OCI-LY1 (cell line): ENCODE measurements at regions not wholly inside any gene's neighbourhood (a gene's known extent, or its start where the extent isn't known, plus 50 kb on each side); places are given as distances from the start of the nearest gene placed in this dataset.

Source experiments
- H2AFZ ChIP-seq: fragments of 200-600 bp; sonication (generic), shearing (Covaris generic); 2 replicates; pipeline ENCODE4 v1.6.0; 2014; ENCODE audit warnings: antibody characterized with exemption, mild to moderate bottlenecking, low read length
- H3F3A ChIP-seq: fragments of 200-600 bp; sonication (generic), shearing (Covaris generic); 2 replicates; pipeline ENCODE4 v1.6.0; 2014; ENCODE audit warnings: mild to moderate bottlenecking, antibody characterized with exemption, low read length, moderate library complexity; ENCODE audit not compliant: insufficient read depth
- H3K27ac ChIP-seq: fragments of 200-600 bp; sonication (generic); 2 replicates; pipeline ENCODE4 v1.5.1; 2014; ENCODE audit warnings: low read length, mixed run types, mild to moderate bottlenecking, low read depth; ENCODE audit not compliant: poor library complexity, severe bottlenecking
- H3K27me3 ChIP-seq: fragments of 200-600 bp; sonication (generic); 2 replicates; pipeline ENCODE4 v1.6.0; 2014; ENCODE audit warnings: antibody characterized with exemption, mild to moderate bottlenecking, low read length, moderate library complexity; ENCODE audit not compliant: insufficient read depth
- H3K36me3 ChIP-seq: fragments of 200-600 bp; sonication (generic); 2 replicates; pipeline ENCODE4 v1.6.1; 2014; ENCODE audit warnings: mild to moderate bottlenecking, antibody characterized with exemption, low read length, moderate library complexity, mixed read lengths; ENCODE audit not compliant: insufficient read depth
- H3K4me1 ChIP-seq: fragments of 200-600 bp; sonication (generic); 2 replicates; pipeline ENCODE4 v1.5.1; 2014; ENCODE audit warnings: mild to moderate bottlenecking, low read length, moderate library complexity; ENCODE audit not compliant: insufficient read depth, severe bottlenecking
- H3K4me2 ChIP-seq: fragments of 200-600 bp; sonication (generic), shearing (Covaris generic); 2 replicates; pipeline ENCODE4 v1.6.1; 2014; ENCODE audit warnings: low read length
- H3K4me3 ChIP-seq: fragments of 200-600 bp; sonication (generic); 2 replicates; pipeline ENCODE4 v1.5.1; 2014; ENCODE audit warnings: low read length, low read depth, mild to moderate bottlenecking, mixed read lengths; ENCODE audit not compliant: poor library complexity, severe bottlenecking
- H3K79me2 ChIP-seq: fragments of 200-600 bp; shearing (Covaris generic); 2 replicates; pipeline ENCODE4 v1.6.1; 2016; ENCODE audit warnings: mixed run types, low read length, mixed read lengths; ENCODE audit not compliant: insufficient read depth
- H3K9ac ChIP-seq: fragments of 200-600 bp; sonication (generic), shearing (Covaris generic); 2 replicates; pipeline ENCODE4 v1.6.1; 2014; ENCODE audit warnings: mild to moderate bottlenecking, low read length, mixed read lengths
- H3K9me2 ChIP-seq: fragments of 200-600 bp; sonication (generic), shearing (Covaris generic); 2 replicates; pipeline ENCODE4 v1.6.1; 2014; ENCODE audit warnings: low read depth, mild to moderate bottlenecking, low read length, mixed read lengths
- H3K9me3 ChIP-seq: fragments of 200-600 bp; shearing (Covaris generic); 2 replicates; pipeline ENCODE4 v1.6.1; 2014; ENCODE audit warnings: low read length, mixed read lengths
- H4K20me1 ChIP-seq: fragments of 200-600 bp; sonication (generic), shearing (Covaris generic); 2 replicates; pipeline ENCODE4 v1.6.0; 2016; ENCODE audit warnings: mild to moderate bottlenecking, low read length; ENCODE audit not compliant: insufficient read depth
- CTCF ChIP-seq: fragments of 200-600 bp; sonication (generic), shearing (Covaris generic); IDR thresholded peaks from 2 replicates; pipeline ENCODE4 v1.5.1; 2017; ENCODE audit warnings: mild to moderate bottlenecking, antibody characterized with exemption, low read length, moderate library complexity, mixed read lengths
- EZH2 ChIP-seq: fragments of 200-600 bp; sonication (generic), shearing (Covaris generic); IDR thresholded peaks from 2 replicates; pipeline ENCODE4 v1.8.0; 2017; ENCODE audit warnings: borderline replicate concordance, mixed run types, mild to moderate bottlenecking, antibody characterized with exemption, low read length, moderate library complexity, mixed read lengths

- H3K36me3 ChIP-seq, result no peaks in the 10 kb centered on the region
- TF ChIP-seq EZH2, result no peak
- TF ChIP-seq CTCF, result no peak
These were observed 581.8 kb upstream of the MMS22L start for GRCh38 chr6:97864826-97865225.

GRCh38 chr6:97865612-97866011, 582.6 kb upstream of the MMS22L start:
- no peaks in the 10 kb centered on the region for H3K79me2 ChIP-seq
- no peaks in the 10 kb centered on the region for H3K9me3 ChIP-seq
- H3K4me1 ChIP-seq, result no peaks in the 10 kb centered on the region
- H3K4me3 ChIP-seq, result no peak overlapping the region
- H3K27me3 ChIP-seq, result no peaks in the 10 kb centered on the region
- no peaks in the 10 kb centered on the region for H3K36me3 ChIP-seq
- TF ChIP-seq CTCF (no peak), EZH2 (no peak)
- H3K9me2 ChIP-seq, result no peaks in the 10 kb centered on the region
- H3F3A ChIP-seq, result no peaks in the 10 kb centered on the region
- H4K20me1 ChIP-seq, result no peaks in the 10 kb centered on the region
- no peak overlapping the region for H2AFZ ChIP-seq
- no peak overlapping the region for H3K4me2 ChIP-seq
- no peak overlapping the region for H3K27ac ChIP-seq
- no peak overlapping the region for H3K9ac ChIP-seq

More at GRCh38 chr6:97864826-97865225, 581.8 kb upstream of the MMS22L start:
- no peak overlapping the region for H2AFZ ChIP-seq
- H3K9me2 ChIP-seq, result no peaks in the 10 kb centered on the region
- H3K27me3 ChIP-seq, result no peaks in the 10 kb centered on the region
- H3K9ac ChIP-seq, result no peak overlapping the region
- H4K20me1 ChIP-seq, result no peaks in the 10 kb centered on the region
- no peak overlapping the region for H3K4me2 ChIP-seq
- no peaks in the 10 kb centered on the region for H3K9me3 ChIP-seq
- H3K4me3 ChIP-seq, result no peak overlapping the region
- no peak overlapping the region for H3K27ac ChIP-seq
- no peaks in the 10 kb centered on the region for H3K4me1 ChIP-seq
- H3K79me2 ChIP-seq, result no peaks in the 10 kb centered on the region
- H3F3A ChIP-seq, result no peaks in the 10 kb centered on the region

- no peak for TF ChIP-seq EZH2
- no peak for TF ChIP-seq CTCF
- Histone ChIP-seq H3K27ac (no peak overlapping the region), H4K20me1 (no peaks in the 10 kb centered on the region), H3K27me3 (no peaks in the 10 kb centered on the region), H3K4me3 (no peak overlapping the region), H3K79me2 (no peaks in the 10 kb centered on the region), H3K4me2 (no peak overlapping the region), H3K9ac (no peak overlapping the region), H3K4me1 (no peaks in the 10 kb centered on the region), H3F3A (no peaks in the 10 kb centered on the region), H2AFZ (no peak overlapping the region), H3K9me2 (no peaks in the 10 kb centered on the region), H3K9me3 (no peaks in the 10 kb centered on the region), H3K36me3 (no peaks in the 10 kb centered on the region)
These were observed 583.6 kb upstream of the MMS22L start for GRCh38 chr6:97866616-97867015.
